Cardiac fibroblast (primary cell): ENCODE measurements at regions not wholly inside any gene's neighbourhood (a gene's known extent, or its start where the extent isn't known, plus 50 kb on each side); places are given as distances from the start of the nearest gene placed in this dataset.

Experiments
- DNase-seq, 2 donors: peaks; one replicate each; pipeline versions ENCODE4 v3.0.0 to v3.0.0-alpha.2; 2010; ENCODE audit warnings: low read depth in 2 of 2
- H3K4me3 ChIP-seq, 2 donors: replicated peaks in 1 of 2; 1 replicate in 1 of 2; 2 replicates in 1 of 2; pipeline ENCODE4 v1.5.1; 2011; ENCODE audit warnings: low read depth in 2 of 2, low read length in 2 of 2, mild to moderate bottlenecking in 2 of 2, moderate library complexity in 1 of 2
- CTCF ChIP-seq: IDR thresholded peaks from one replicate; pipeline ENCODE4 v1.5.1; 2011; ENCODE audit warnings: low read depth, mild to moderate bottlenecking, low read length, inconsistent platforms

DNA sequence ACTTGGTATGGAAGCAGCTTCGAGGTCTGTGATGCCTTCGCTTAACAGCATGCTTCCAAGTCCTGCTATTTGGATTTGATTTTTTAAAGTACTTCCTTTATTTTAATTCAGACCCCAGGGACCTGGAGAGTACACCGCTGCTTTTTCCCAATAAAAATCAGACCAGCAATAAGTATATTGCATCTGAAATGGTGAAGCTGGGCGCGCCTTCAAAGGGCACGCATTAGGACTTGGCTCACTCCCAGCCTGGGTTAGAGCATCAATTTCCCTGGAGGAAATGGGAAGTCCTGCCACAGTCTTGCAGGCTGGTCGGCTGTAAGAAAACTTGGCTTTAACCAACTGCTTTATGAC, 325.1 kb downstream of the RRAGC start:
- no peak overlapping the region for H3K4me3 ChIP-seq
- no peak for DNase-seq
- no peak for TF ChIP-seq CTCF

- DNase-seq = no peak
- TF ChIP-seq CTCF = no peak
- no peak overlapping the region for H3K4me3 ChIP-seq
Observed at GRCh38 chr1:38533772-38534472, 325.6 kb downstream of the RRAGC start.

DNA sequence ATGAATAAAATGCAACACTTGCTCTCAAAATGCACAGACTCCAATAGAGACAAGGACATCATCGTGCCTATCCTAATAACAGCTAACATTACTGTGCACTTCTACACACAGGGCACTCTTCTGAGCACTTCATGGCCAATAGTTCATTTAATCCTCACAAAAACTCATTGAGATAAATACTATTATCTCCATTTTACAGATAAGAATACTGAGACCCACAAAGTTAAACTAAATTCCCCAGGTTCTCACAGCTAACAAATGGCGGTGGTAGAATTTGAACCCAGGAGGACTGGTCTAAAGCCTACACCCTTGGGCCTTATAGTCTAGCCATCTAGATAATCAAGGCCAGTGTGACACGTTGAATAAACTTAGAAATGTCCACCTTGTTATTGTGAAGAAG, 328.6 kb downstream of the RRAGC start:
- DNase-seq = no peak

DNA sequence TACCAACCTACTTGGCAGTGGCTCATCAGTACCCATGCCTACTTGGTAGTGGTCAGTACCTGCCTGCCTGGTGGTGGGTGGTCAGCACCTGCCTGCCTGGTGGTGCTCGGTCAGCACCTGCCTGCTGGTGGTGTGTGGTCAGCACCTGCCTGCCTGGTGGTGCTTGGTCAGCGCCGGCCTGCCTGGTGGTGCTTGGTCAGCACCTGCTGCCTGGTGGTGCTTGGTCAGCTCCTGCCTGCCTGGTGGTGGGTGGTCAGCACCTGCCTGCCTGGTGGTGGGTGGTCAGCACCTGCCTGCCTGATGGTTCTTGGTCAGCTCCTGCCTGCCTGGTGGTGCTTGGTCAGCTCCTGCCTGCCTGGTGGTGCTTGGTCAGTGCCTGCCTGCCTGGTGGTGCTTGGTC, 329.6 kb downstream of the RRAGC start:
- DNase-seq = no peak
- TF ChIP-seq CTCF = no peak
- no peak overlapping the region for H3K4me3 ChIP-seq

More for the DNA sequence above, 328.6 kb downstream of the RRAGC start:
- TF ChIP-seq CTCF = no peak
- no peak overlapping the region for H3K4me3 ChIP-seq

- no peak for TF ChIP-seq CTCF
- no peak for DNase-seq
- H3K4me3 ChIP-seq = no peak overlapping the region
Observed at GRCh38 chr1:38529391-38529790, 330.2 kb downstream of the RRAGC start.

- no peak overlapping the region for H3K4me3 ChIP-seq
- no peak for TF ChIP-seq CTCF
Observed at GRCh38 chr1:38528623-38529022, 330.9 kb downstream of the RRAGC start.

More at GRCh38 chr1:38528623-38529022, 330.9 kb downstream of the RRAGC start:
- no peak for DNase-seq
